ENCODE measurements at regions not wholly inside any gene's neighbourhood (a gene's known extent, or its start where the extent isn't known, plus 50 kb on each side); places are given as distances from the start of the nearest gene placed in this dataset.

GRCh38 chr3:26068890-26069289 is 279.0 kb downstream of the OXSM start:
- no peak for TF ChIP-seq CTCF (IDR thresholded peaks at IDR 0.05)
- TF ChIP-seq POLR2A (IDR thresholded peaks at IDR 0.05) = no peak
